Uterus (tissue), 3 donors: ENCODE measurements at regions not wholly inside any gene's neighbourhood (a gene's known extent, or its start where the extent isn't known, plus 50 kb on each side); places are given as distances from the start of the nearest gene placed in this dataset.

Experiments used
- DNase-seq, 2 donors: peaks; one replicate each; pipeline ENCODE4 v3.0.0-alpha.2; 2019 to 2020
- H3K27ac ChIP-seq, 2 donors: fragments of 200-600 bp; sonication (generic); 1 replicate in 1 of 2; 2 replicates in 1 of 2; pipeline ENCODE4 v1.5.1; 2016 to 2018
- H3K27me3 ChIP-seq, 2 donors: fragments of 200-600 bp; sonication (generic); one replicate each; pipeline ENCODE4 v1.5.1; 2018 to 2019; ENCODE audit warnings: control low read depth in 1 of 2
- H3K36me3 ChIP-seq, 2 donors: fragments of 200-600 bp; sonication (generic); one replicate each; pipeline ENCODE4 v1.5.1; 2019; ENCODE audit warnings: control low read depth in 1 of 2
- H3K4me1 ChIP-seq, 2 donors: fragments of 200-600 bp; sonication (generic); one replicate each; pipeline ENCODE4 v1.5.1; 2018 to 2019; ENCODE audit warnings: control low read depth in 1 of 2
- H3K4me3 ChIP-seq, 2 donors: fragments of 200-600 bp; sonication (generic); 1 replicate in 1 of 2; 2 replicates in 1 of 2; pipeline ENCODE4 v1.5.1; 2018 to 2019; ENCODE audit warnings: mild to moderate bottlenecking in 1 of 2
- H3K9me3 ChIP-seq, 2 donors: fragments of 200-600 bp; sonication (generic); one replicate each; pipeline ENCODE4 v1.5.1; 2019; ENCODE audit warnings: control low read depth in 1 of 2
- POLR2A ChIP-seq, 2 donors: fragments of 450-650 bp; IDR thresholded peaks; one replicate each; pipeline ENCODE4 v1.6.1; 2016; ENCODE audit warnings: antibody characterized with exemption in 2 of 2, mild to moderate bottlenecking in 1 of 2, moderate library complexity in 1 of 2
- intact Hi-C: fragments of 100-400 bp; cut with DNase I; formaldehyde crosslinking; loops from one replicate; pipeline ENCODE4 v1.15.1; 2023; ENCODE audit warnings: low total_unique reads
- TF ChIP-seq, protein P1 (sequence below), 4 experiments: fragments of 200-600 bp in 2 of 4; fragments of 450-650 bp in 2 of 4; sonication (generic) in 2 of 4; IDR thresholded peaks; one replicate each; pipeline ENCODE4 v1.5.1; 2016 to 2019; ENCODE audit warnings: antibody characterized with exemption in 4 of 4, mild to moderate bottlenecking in 2 of 4, moderate library complexity in 1 of 4
- donor health status: DM: yes; HTN: yes; CAD: no.

DNA sequence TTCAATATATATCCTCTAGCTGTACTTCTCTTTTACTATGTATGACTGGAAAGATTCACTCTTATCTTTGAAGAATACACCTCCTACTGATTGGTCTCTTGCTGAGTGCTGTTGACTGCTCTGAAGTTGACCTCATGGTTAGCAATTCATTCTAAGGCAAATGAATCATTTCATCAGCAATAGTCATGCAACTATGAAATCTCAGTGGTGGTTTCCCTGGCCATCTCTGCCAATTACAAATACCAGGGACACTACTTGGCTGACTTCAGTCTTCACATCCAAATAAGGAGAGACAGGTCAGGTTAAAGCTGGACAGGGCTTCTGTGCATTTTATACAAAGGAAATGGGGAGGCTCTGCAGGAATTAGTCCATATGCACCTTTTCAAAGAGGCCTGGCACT lies 333.5 kb upstream of the ACTBL2 start:
- TF ChIP-seq POLR2A (IDR thresholded peaks at IDR 0.05): no peak
- TF ChIP-seq, protein P1, sequence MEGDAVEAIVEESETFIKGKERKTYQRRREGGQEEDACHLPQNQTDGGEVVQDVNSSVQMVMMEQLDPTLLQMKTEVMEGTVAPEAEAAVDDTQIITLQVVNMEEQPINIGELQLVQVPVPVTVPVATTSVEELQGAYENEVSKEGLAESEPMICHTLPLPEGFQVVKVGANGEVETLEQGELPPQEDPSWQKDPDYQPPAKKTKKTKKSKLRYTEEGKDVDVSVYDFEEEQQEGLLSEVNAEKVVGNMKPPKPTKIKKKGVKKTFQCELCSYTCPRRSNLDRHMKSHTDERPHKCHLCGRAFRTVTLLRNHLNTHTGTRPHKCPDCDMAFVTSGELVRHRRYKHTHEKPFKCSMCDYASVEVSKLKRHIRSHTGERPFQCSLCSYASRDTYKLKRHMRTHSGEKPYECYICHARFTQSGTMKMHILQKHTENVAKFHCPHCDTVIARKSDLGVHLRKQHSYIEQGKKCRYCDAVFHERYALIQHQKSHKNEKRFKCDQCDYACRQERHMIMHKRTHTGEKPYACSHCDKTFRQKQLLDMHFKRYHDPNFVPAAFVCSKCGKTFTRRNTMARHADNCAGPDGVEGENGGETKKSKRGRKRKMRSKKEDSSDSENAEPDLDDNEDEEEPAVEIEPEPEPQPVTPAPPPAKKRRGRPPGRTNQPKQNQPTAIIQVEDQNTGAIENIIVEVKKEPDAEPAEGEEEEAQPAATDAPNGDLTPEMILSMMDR (IDR thresholded peaks at IDR 0.05): no peak
- Histone ChIP-seq H3K27me3 (peaks cover 0 to 5% of the 10 kb centered on the region in 2 donors), H3K9me3 (no peaks in the 10 kb centered on the region), H3K36me3 (no peaks in the 10 kb centered on the region), H3K27ac (no peak overlapping the region), H3K4me1 (no peaks in the 10 kb centered on the region), H3K4me3 (no peak overlapping the region)
- intact Hi-C loops: no loop called here
- DNase-seq: no peak

DNA sequence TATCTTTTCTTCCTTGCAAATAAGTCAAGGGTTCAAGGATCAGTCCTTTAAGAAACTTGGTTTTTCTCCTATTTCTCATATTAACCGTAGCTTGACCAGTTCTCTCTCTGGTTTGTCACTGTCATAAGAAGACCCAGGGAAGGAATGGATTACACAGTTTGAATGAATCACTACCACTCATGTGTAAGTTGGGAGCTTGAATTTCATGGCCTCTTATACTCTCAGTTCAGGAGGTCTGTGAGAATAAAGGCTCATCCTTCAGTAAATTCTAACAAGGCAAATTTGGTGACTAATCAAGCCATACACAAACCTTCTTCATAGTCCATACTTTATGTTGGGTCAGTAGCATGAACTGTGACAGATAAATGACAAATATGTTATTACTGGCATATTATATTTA lies 323.1 kb upstream of the ACTBL2 start:
- H3K27me3 ChIP-seq: no peaks in the 10 kb centered on the region
- no peak for DNase-seq
- H3K4me1 ChIP-seq: no peaks in the 10 kb centered on the region
- H3K9me3 ChIP-seq: no peaks in the 10 kb centered on the region
- H3K4me3 ChIP-seq: no peak overlapping the region
- no peak overlapping the region for H3K27ac ChIP-seq
- H3K36me3 ChIP-seq: no peaks in the 10 kb centered on the region
- TF ChIP-seq, protein P1 (IDR thresholded peaks at IDR 0.05): no peak
- no peak for TF ChIP-seq POLR2A (IDR thresholded peaks at IDR 0.05)
- intact Hi-C loops: no loop called here

DNA sequence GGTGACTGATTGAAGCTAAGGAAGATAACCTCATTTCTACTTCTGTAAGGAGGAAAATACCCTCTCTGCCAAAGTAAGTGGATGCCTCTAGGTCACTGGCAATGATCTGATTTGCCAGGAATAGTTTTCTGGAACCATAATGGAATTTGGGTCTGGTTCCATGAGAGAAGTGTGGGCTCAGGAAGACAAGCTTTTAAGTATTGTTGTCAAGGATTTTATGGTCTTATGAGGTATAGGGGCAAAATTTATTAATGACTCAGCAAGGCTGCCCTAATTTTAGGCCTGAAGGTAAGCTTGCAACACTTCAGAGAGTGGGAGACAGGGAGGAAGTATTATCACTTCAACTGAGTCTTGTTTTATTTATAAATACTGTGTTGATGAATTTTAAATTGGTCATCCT lies 322.6 kb upstream of the ACTBL2 start:
- H3K4me1 ChIP-seq: no peaks in the 10 kb centered on the region
- intact Hi-C loops: no loop called here
- DNase-seq: no peak
- no peaks in the 10 kb centered on the region for H3K9me3 ChIP-seq
- no peak overlapping the region for H3K27ac ChIP-seq
- TF ChIP-seq, protein P1 (IDR thresholded peaks at IDR 0.05): no peak
- no peak for TF ChIP-seq POLR2A (IDR thresholded peaks at IDR 0.05)
- no peaks in the 10 kb centered on the region for H3K27me3 ChIP-seq
- no peaks in the 10 kb centered on the region for H3K36me3 ChIP-seq
- H3K4me3 ChIP-seq: no peak overlapping the region

DNA sequence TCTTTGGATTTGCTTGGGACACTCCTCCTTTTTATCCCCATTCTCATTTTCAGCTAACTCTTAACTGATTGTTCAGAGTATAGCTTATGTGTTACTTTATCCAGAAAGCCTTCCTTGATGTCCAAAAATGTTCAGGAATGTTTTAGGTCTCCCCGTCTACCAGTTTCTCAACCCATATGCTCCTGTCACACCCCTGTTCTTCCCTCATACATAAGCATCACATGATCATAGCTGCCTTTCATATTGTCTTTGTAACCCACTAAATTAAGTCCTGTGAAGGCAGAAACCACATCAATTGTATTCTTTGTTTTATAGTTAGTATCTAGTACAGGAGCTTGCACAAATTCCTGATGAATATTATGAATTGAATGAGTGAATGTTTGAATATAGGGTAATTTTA lies 321.9 kb upstream of the ACTBL2 start:
- no peak overlapping the region for H3K27ac ChIP-seq
- H3K36me3 ChIP-seq: no peaks in the 10 kb centered on the region
- no peaks in the 10 kb centered on the region for H3K9me3 ChIP-seq
- intact Hi-C loops: no loop called here
- no peaks in the 10 kb centered on the region for H3K27me3 ChIP-seq
- TF ChIP-seq, protein P1 (IDR thresholded peaks at IDR 0.05): no peak
- no peak for TF ChIP-seq POLR2A (IDR thresholded peaks at IDR 0.05)
- DNase-seq: no peak
- H3K4me3 ChIP-seq: no peak overlapping the region
- H3K4me1 ChIP-seq: no peaks in the 10 kb centered on the region

DNA sequence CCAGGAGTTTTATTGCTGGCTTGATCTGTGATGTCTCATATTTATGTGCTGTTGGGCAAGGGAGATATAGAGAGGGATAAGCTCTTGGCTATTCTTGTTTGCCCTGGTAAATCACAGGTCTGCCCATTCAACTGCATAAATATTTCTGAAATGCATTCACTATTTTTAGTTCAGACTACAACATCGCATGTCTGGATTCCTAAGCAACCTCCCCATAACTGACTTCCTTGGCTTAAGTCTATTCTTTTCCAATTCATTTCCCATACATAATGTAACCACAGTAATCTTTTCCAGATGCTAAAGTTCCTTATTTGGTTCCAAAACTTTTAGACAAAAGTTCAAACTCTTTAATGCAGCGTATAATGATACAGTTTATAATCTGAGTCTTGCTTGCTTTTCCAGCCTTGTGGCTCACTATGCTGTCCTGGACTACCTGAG lies 321.4 kb upstream of the ACTBL2 start:
- H3K27ac ChIP-seq: no peak overlapping the region
- intact Hi-C loops: no loop called here

More for the DNA sequence above, 321.4 kb upstream of the ACTBL2 start:
- H3K9me3 ChIP-seq: no peaks in the 10 kb centered on the region
- no peak overlapping the region for H3K4me3 ChIP-seq
- no peaks in the 10 kb centered on the region for H3K36me3 ChIP-seq
- TF ChIP-seq, protein P1 (IDR thresholded peaks at IDR 0.05): no peak
- no peak for TF ChIP-seq POLR2A (IDR thresholded peaks at IDR 0.05)
- H3K27me3 ChIP-seq: no peaks in the 10 kb centered on the region
- H3K4me1 ChIP-seq: no peaks in the 10 kb centered on the region
- no peak for DNase-seq
